ENCODE measurements at regions not wholly inside any gene's neighbourhood (a gene's known extent, or its start where the extent isn't known, plus 50 kb on each side); places are given as distances from the start of the nearest gene placed in this dataset.

DNA sequence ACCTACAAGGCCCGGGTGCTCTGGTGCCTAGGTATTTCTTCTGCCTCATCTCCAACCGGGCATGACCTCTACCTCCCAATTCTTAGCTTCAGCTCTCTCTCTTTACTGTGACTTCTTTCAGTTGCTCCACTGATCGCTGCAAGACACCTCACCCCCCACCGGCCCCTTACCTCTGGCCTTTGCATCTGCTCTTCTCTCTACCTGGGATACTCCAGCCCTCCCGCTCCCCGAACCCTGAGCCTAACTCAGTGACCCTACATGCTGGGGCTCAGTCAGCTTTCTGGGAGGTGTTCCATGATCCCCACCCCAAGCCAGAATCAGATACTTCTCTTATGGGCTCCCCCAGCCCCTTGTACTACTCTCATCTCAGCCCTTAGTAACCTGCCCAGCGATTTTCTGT is 99.6 kb downstream of the EFNB1 start:
- Histone ChIP-seq H3K4me3 (no peak overlapping the region), H3K4me2 (no peak overlapping the region), H4K20me1 (no peaks in the 10 kb centered on the region), H3K36me3 (no peaks in the 10 kb centered on the region), H3K4me1 (peaks cover 45% of the 10 kb centered on the region), H3K9ac (no peak overlapping the region), H3K27me3 (peaks cover 43% of the 10 kb centered on the region), H3K9me3 (no peaks in the 10 kb centered on the region), H3K27ac (no peak overlapping the region)
- TF ChIP-seq Cebpa-rat (IDR thresholded peaks at IDR 0.05): no peak

DNA sequence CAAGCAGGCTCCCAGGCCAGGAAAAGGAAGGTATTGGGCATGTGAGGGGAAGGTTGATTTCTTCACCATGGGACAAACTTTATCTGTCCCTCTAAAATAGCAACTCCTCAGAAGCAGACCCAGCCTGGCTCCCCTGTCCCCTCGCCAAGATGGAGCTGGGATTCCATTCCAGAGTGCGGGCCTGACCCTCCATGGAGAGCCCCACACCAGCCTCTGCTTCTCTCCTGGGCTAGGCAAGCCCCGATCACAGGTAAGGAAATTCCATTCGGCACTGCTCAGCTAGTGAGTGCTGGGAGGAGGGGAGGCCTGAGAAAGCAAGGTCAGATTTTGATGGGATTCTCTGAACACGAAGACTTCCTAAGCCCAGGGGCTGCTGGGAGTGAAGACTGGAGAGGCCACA is 98.4 kb downstream of the EFNB1 start:
- Histone ChIP-seq H3K36me3 (no peaks in the 10 kb centered on the region), H3K4me1 (peaks cover 52% of the 10 kb centered on the region), H3K27ac (no peak overlapping the region), H3K4me3 (no peak overlapping the region), H3K9ac (no peak overlapping the region), H4K20me1 (no peaks in the 10 kb centered on the region; the same call in 1 of the 2 replicates), H3K27me3 (peaks cover 54% of the 10 kb centered on the region), H3K4me2 (no peak overlapping the region), H3K9me3 (no peaks in the 10 kb centered on the region)
- TF ChIP-seq Cebpa-rat (IDR thresholded peaks at IDR 0.05): no peak

DNA sequence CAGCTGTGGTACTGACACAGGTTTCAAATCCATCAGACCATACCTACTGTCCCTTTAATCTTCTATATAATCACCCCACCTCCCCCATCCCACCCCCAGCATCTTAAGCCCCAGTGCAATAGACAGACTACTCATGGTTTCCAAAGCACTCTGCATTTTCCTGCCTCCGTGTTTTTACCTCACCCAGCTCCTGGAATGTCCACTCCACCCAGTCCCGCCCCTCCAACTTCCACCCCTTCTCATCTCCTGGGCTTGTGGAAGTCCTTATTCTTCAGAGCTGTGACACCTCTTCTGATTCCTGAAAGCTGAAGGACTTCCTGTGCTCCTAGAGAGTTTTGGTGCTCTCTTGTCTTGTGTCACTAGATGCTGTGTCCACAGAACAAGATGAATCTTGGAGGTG is 94.3 kb downstream of the EFNB1 start:
- peak overlapping the region; percentile 31; the same call in 1 of the 2 replicates for H3K4me2 ChIP-seq
- no peak overlapping the region for H3K9ac ChIP-seq
- H3K27ac ChIP-seq: no peak overlapping the region
- H3K36me3 ChIP-seq: no peaks in the 10 kb centered on the region
- H4K20me1 ChIP-seq: no peaks in the 10 kb centered on the region; the same call in 1 of the 2 replicates
- no peaks in the 10 kb centered on the region for H3K9me3 ChIP-seq
- H3K27me3 ChIP-seq: peaks cover 84% of the 10 kb centered on the region
- no peak for TF ChIP-seq Cebpa-rat (IDR thresholded peaks at IDR 0.05)
- peaks cover 43% of the 10 kb centered on the region for H3K4me1 ChIP-seq
- H3K4me3 ChIP-seq: no peak overlapping the region

DNA sequence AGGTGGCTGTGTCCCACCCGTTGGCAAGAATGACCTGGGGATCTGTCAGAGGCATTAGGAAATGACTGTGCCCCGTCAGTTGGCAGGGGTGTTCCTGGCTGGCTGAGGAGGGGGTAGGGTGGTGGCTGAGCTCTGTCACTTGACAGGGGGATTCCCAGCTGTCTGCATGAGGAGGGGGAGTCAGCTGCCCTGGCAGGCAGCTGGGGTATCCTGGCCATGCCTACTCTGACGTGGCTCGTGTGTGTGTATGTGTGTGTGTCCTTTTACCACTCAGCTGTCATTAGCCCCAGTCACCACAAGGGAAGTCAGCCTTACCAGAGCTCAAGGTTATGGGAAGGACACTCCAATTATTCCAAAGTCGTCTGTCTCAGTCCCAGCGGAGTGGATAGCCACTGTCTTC is 93.2 kb downstream of the EFNB1 start:
- H3K4me3 ChIP-seq: no peak overlapping the region
- H3K27ac ChIP-seq: no peak overlapping the region
- H3K27me3 ChIP-seq: peaks cover 83% of the 10 kb centered on the region
- H3K36me3 ChIP-seq: no peaks in the 10 kb centered on the region
- peaks cover 43% of the 10 kb centered on the region for H3K4me1 ChIP-seq
- no peaks in the 10 kb centered on the region; the same call in 1 of the 2 replicates for H4K20me1 ChIP-seq
- peak overlapping the region; percentile 26 for H3K4me2 ChIP-seq
- no peaks in the 10 kb centered on the region for H3K9me3 ChIP-seq
- TF ChIP-seq Cebpa-rat (IDR thresholded peaks at IDR 0.05): no peak
- H3K9ac ChIP-seq: no peak overlapping the region

DNA sequence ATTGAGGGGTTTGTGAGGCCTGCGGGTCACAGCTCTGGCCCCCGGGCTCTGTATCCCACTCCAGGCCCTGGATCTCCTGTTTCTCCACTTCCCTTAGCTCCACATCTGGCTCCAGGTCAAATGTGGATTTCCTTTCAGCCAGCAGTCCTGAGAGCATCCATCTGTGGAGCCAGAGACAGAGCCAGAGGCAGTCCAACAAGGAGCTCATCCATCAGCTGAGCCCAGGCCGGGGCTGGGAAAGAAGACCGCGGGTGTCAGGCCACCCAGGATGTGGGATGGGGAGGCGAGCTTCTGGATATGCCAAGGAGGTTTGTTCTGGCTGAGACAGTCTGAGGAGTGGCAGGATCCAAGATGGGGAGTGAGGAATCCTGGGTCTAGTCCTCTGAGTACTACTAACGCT is 91.7 kb downstream of the EFNB1 start:
- Histone ChIP-seq H3K36me3 (no peaks in the 10 kb centered on the region), H3K9me3 (no peaks in the 10 kb centered on the region), H3K4me3 (no peak overlapping the region), H3K4me2 (0 out of 2 replicates have a peak overlapping the region, but pooled peaks have one; percentile 36), H3K9ac (no peak overlapping the region), H3K27ac (no peak overlapping the region), H3K27me3 (peaks cover 91% of the 10 kb centered on the region), H4K20me1 (no peaks in the 10 kb centered on the region; the same call in 1 of the 2 replicates), H3K4me1 (peaks cover 51% of the 10 kb centered on the region)
- TF ChIP-seq Cebpa-rat (IDR thresholded peaks at IDR 0.05): no peak

DNA sequence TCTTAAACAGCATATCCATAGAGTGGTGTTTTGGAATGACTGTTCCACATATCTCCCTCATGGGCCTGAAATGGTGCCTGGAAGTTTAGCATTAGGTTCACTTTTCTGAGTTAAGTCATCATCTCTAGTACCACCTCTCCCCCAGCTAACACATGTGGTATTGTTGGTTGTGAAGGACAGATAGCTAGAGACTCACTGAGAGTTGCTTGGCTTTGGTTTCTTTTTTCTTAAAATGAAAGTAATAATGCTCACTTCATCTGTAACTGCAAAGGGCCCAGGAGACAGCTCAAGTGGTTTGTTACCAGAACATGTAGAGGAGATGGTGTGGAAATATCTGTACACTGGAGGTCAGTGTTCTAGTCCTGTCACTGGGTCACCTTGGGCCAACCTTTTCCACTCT is 90.9 kb downstream of the EFNB1 start:
- H3K36me3 ChIP-seq: no peaks in the 10 kb centered on the region

DNA sequence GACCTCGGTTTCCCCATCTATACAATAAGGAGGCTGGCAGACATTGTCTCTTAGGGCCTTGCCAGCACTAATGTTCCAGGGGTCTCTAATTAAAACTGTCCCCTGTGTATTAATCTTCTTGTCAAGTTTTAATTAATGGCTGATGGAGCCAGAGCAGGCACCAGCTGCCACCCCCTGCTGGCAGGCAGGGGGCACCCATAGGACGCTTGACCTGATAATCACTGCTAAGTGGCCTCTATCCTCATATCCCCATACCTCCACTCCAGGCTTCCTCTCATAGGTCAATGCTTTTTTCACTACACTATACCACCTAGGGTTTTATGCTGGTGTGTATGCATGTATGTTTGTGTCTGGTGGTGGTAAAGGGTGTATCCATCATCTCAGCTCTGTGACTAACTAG is 89.4 kb downstream of the EFNB1 start:
- Histone ChIP-seq H3K27ac (no peak overlapping the region), H3K9me3 (no peaks in the 10 kb centered on the region), H3K9ac (no peak overlapping the region), H4K20me1 (no peaks in the 10 kb centered on the region; the same call in 1 of the 2 replicates), H3K4me3 (no peak overlapping the region), H3K4me2 (no peak overlapping the region), H3K4me1 (peaks cover 66% of the 10 kb centered on the region), H3K36me3 (no peaks in the 10 kb centered on the region), H3K27me3 (peaks cover 85% of the 10 kb centered on the region)
- TF ChIP-seq Cebpa-rat (IDR thresholded peaks at IDR 0.05): no peak

More for the DNA sequence above, 90.9 kb downstream of the EFNB1 start:
- TF ChIP-seq Cebpa-rat (IDR thresholded peaks at IDR 0.05): no peak
- no peaks in the 10 kb centered on the region for H3K9me3 ChIP-seq
- H3K27ac ChIP-seq: no peak overlapping the region
- H3K27me3 ChIP-seq: peaks cover 94% of the 10 kb centered on the region
- H3K4me3 ChIP-seq: no peak overlapping the region
- H3K4me2 ChIP-seq: peak overlapping the region; percentile 36
- H4K20me1 ChIP-seq: no peaks in the 10 kb centered on the region; the same call in 1 of the 2 replicates
- H3K4me1 ChIP-seq: peaks cover 59% of the 10 kb centered on the region
- no peak overlapping the region for H3K9ac ChIP-seq

DNA sequence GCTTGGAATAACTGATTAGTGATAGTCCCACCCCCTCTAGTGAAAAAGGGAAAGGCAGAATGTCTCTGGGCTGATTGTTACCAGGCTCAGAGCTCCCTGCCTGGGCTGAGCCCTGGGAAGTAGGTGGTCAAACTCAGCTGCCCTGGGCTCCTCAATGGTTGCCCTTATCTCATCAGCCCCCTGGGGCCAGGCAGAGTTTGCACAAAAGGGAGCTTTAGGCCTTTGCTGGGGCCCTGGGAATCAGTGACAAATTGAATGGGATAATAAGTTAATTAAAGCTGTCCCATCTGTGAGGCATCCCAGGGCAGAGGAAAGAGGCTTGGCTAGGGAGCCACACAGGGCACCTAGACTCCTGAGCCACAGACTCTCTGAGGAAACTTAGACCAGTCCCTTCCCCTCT is 89.0 kb downstream of the EFNB1 start:
- H3K36me3 ChIP-seq: no peaks in the 10 kb centered on the region
- peaks cover 86% of the 10 kb centered on the region for H3K27me3 ChIP-seq
- H4K20me1 ChIP-seq: no peaks in the 10 kb centered on the region; the same call in 1 of the 2 replicates
- H3K9ac ChIP-seq: no peak overlapping the region
- H3K9me3 ChIP-seq: no peaks in the 10 kb centered on the region
- H3K27ac ChIP-seq: no peak overlapping the region
- peaks cover 69% of the 10 kb centered on the region for H3K4me1 ChIP-seq
- no peak overlapping the region for H3K4me2 ChIP-seq
- no peak overlapping the region for H3K4me3 ChIP-seq
- TF ChIP-seq Cebpa-rat (IDR thresholded peaks at IDR 0.05): no peak

DNA sequence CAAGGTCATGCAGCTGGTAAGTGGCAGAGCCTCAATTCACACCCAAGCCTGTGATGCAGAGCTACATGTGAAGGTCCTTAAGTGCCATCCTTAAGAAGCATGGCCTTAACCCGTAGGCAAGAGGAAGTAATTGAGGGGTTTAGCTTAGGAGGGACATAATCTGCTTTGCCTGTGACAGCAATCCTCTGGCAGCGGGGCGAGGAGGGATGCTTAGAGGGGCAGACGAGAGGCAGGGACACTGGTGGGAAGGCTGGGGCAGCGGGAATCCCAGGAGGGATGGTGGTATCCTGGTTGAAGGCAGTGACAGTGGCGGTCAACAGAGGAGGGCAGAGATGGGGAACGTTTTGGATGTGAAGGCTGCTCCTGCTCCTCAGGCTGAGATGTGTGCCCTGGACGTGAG is 88.1 kb downstream of the EFNB1 start:
- Histone ChIP-seq H3K27ac (no peak overlapping the region), H3K36me3 (no peaks in the 10 kb centered on the region), H3K4me3 (no peak overlapping the region), H3K9ac (no peak overlapping the region), H3K4me1 (peaks cover 69% of the 10 kb centered on the region), H3K27me3 (peaks cover 79% of the 10 kb centered on the region), H3K9me3 (no peaks in the 10 kb centered on the region), H3K4me2 (no peak overlapping the region), H4K20me1 (no peaks in the 10 kb centered on the region; the same call in 1 of the 2 replicates)
- TF ChIP-seq Cebpa-rat (IDR thresholded peaks at IDR 0.05): no peak

DNA sequence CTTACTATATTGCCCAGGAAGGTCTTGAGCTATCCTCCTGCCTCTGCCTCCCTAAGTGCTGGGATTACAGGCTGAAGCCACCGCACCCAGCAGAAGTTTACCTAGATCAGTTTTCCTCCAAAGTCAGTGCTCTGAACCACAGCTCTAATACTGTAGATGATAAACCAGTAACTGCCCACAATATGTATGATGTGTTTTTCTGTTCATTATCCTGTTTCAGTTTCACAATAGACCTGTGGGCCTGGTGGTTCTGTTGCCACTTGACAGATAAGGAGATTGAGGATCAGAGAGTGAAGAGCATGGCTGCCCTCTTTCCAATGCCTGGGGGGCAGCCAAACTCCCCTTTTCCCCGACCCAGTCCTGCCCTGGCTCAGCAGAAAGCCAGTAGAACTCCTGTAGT is 87.0 kb downstream of the EFNB1 start:
- TF ChIP-seq Cebpa-rat (IDR thresholded peaks at IDR 0.05): no peak
- Histone ChIP-seq H3K4me1 (peaks cover 74% of the 10 kb centered on the region), H3K9ac (no peak overlapping the region), H3K4me3 (no peak overlapping the region), H3K27me3 (peaks cover 79% of the 10 kb centered on the region), H3K27ac (no peak overlapping the region), H3K36me3 (no peaks in the 10 kb centered on the region), H3K4me2 (peak overlapping the region; percentile 41), H3K9me3 (no peaks in the 10 kb centered on the region), H4K20me1 (no peaks in the 10 kb centered on the region; the same call in 1 of the 2 replicates)

DNA sequence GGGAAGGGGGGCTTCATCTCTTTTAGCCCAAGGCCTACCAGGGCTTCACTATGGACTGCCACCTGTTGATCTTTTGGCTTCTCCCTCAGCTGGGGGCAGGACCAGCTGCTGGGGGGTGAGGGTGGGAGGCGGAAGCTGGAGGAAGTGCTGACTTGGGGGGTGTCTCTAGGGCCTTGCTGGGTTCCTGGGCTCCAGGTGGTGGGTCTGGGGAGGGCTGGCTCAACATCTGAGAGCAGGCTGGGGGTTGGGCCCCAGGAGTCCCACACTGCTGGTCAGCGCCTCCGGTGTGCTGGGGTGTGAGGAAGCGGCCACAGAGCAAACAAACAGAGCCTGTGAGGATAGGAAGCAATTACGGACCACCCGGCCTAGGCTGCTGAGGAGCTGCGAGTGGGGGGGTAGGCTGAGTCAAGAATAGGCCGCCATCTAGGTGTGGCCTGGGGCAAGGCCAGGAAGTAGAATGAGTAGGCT is 85.7 kb downstream of the EFNB1 start:
- H3K27me3 ChIP-seq: peaks cover 80% of the 10 kb centered on the region
- no peaks in the 10 kb centered on the region for H3K36me3 ChIP-seq
- TF ChIP-seq Cebpa-rat (IDR thresholded peaks at IDR 0.05): no peak
- H3K27ac ChIP-seq: peak overlapping the region; percentile 59
- peak overlapping the region; percentile 41 for H3K4me2 ChIP-seq
- no peak overlapping the region for H3K9ac ChIP-seq
- peaks cover 74% of the 10 kb centered on the region for H3K4me1 ChIP-seq
- H3K4me3 ChIP-seq: no peak overlapping the region
- no peaks in the 10 kb centered on the region for H3K9me3 ChIP-seq
- no peaks in the 10 kb centered on the region; the same call in 1 of the 2 replicates for H4K20me1 ChIP-seq
